GM23248 (cell line): ENCODE measurements at regions not wholly inside any gene's neighbourhood (a gene's known extent, or its start where the extent isn't known, plus 50 kb on each side); places are given as distances from the start of the nearest gene placed in this dataset.

Experiments
- EZH2 ChIP-seq: fragments of 200-600 bp; sonication (generic); IDR thresholded peaks from 2 replicates; pipeline ENCODE4 v1.6.1; 2018; ENCODE audit warnings: antibody characterized with exemption, mild to moderate bottlenecking; ENCODE audit not compliant: insufficient read depth, poor library complexity, severe bottlenecking
- EZH2phosphoT487 ChIP-seq: fragments of 200-600 bp; sonication (generic); IDR thresholded peaks from 2 replicates; pipeline ENCODE4 v1.6.1; 2018; ENCODE audit warnings: antibody characterized with exemption, moderate library complexity, mild to moderate bottlenecking, low read depth; ENCODE audit not compliant: insufficient read depth

DNA sequence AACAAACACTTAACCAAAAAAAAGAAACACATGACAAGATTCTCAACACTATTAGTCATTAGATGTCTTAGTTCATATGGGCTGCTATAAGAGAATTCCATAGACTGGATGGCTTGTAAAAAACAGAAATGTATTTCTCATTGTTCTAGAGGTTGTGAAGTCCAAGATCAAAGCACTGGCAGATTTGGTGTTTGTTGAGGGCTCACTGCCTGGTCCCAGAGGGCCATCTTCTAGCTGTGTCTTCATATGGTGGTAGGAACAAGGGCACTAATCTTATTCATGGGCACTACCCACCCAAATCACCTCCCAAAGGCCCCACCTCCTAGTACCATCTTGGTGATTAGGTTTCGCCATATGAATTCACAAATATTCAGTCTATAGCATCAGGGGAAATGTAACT lies 162.5 kb upstream of the SDK2 start:
- no peak for TF ChIP-seq EZH2
- no peak for TF ChIP-seq EZH2phosphoT487
